SJSA1 (cell line): ENCODE measurements at regions not wholly inside any gene's neighbourhood (a gene's known extent, or its start where the extent isn't known, plus 50 kb on each side); places are given as distances from the start of the nearest gene placed in this dataset.

Source experiments
- DNase-seq, 2 experiments: peaks; one replicate each; pipeline ENCODE4 v3.0.0-alpha.2; 2015 to 2020; ENCODE audit warnings: low spot score in 2 of 2, low read depth in 1 of 2
- H3K27ac ChIP-seq: fragments of 250-450 bp; sonication (Bioruptor Pico); 2 replicates; pipeline ENCODE4 v1.5.1; 2020; ENCODE audit warnings: mild to moderate bottlenecking, moderate library complexity
- H3K27me3 ChIP-seq: fragments of 250-450 bp; sonication (Bioruptor Pico); replicated peaks from 2 replicates; pipeline ENCODE4 v1.5.1; 2020; ENCODE audit warnings: mild to moderate bottlenecking, moderate library complexity
- H3K36me3 ChIP-seq: fragments of 250-450 bp; sonication (Bioruptor Pico); 2 replicates; pipeline ENCODE4 v1.5.1; 2020; ENCODE audit warnings: mild to moderate bottlenecking
- H3K4me1 ChIP-seq: fragments of 250-450 bp; sonication (Bioruptor Pico); replicated peaks from 2 replicates; pipeline ENCODE4 v1.6.1; 2021; ENCODE audit warnings: mild to moderate bottlenecking
- H3K4me3 ChIP-seq: fragments of 250-450 bp; sonication (Bioruptor Pico); 2 replicates; pipeline ENCODE4 v1.5.1; 2020; ENCODE audit warnings: mild to moderate bottlenecking
- H3K9me3 ChIP-seq: fragments of 250-450 bp; sonication (Bioruptor Pico); replicated peaks from 2 replicates; pipeline ENCODE4 v1.5.1; 2020; ENCODE audit warnings: mild to moderate bottlenecking

- no peak overlapping the region for H3K4me3 ChIP-seq
- no peaks in the 10 kb centered on the region for H3K36me3 ChIP-seq
- H3K27me3 ChIP-seq, result no peaks in the 10 kb centered on the region
- H3K27ac ChIP-seq, result no peak overlapping the region
- H3K9me3 ChIP-seq, result no peaks in the 10 kb centered on the region
- peaks cover 30% of the 10 kb centered on the region for H3K4me1 ChIP-seq
- no peak for DNase-seq
Observed at GRCh38 chr7:25431956-25432450, 203.7 kb upstream of the NPVF start.

GRCh38 chr7:25432807-25433206 lies 204.5 kb upstream of the NPVF start:
- no peaks in the 10 kb centered on the region for H3K27me3 ChIP-seq
- H3K27ac ChIP-seq, result no peak overlapping the region
- DNase-seq, result no peak
- no peaks in the 10 kb centered on the region for H3K9me3 ChIP-seq
- H3K4me3 ChIP-seq, result no peak overlapping the region
- H3K4me1 ChIP-seq, result peaks cover 30% of the 10 kb centered on the region
- H3K36me3 ChIP-seq, result no peaks in the 10 kb centered on the region

- Histone ChIP-seq H3K4me1 (no peaks in the 10 kb centered on the region), H3K4me3 (no peak overlapping the region), H3K9me3 (0 out of 2 replicates have a peak, but pooled peaks cover 1% of the 10 kb centered on the region), H3K27me3 (no peaks in the 10 kb centered on the region), H3K36me3 (no peaks in the 10 kb centered on the region), H3K27ac (no peak overlapping the region)
- no peak for DNase-seq
Observed at GRCh38 chr7:25436413-25436812, 208.1 kb upstream of the NPVF start.

GRCh38 chr7:25437308-25437707 lies 209.0 kb upstream of the NPVF start:
- H3K27ac ChIP-seq, result no peak overlapping the region
- no peaks in the 10 kb centered on the region for H3K36me3 ChIP-seq
- DNase-seq, result no peak
- no peaks in the 10 kb centered on the region for H3K27me3 ChIP-seq
- no peaks in the 10 kb centered on the region for H3K4me1 ChIP-seq
- H3K4me3 ChIP-seq, result no peak overlapping the region
- 0 out of 2 replicates have a peak, but pooled peaks cover 2% of the 10 kb centered on the region for H3K9me3 ChIP-seq

GRCh38 chr7:25444991-25445390 lies 216.7 kb upstream of the NPVF start:
- no peaks in the 10 kb centered on the region for H3K4me1 ChIP-seq
- no peak overlapping the region for H3K27ac ChIP-seq
- H3K4me3 ChIP-seq, result no peak overlapping the region
- H3K9me3 ChIP-seq, result 0 out of 2 replicates have a peak, but pooled peaks cover 2% of the 10 kb centered on the region
- no peaks in the 10 kb centered on the region for H3K36me3 ChIP-seq
- DNase-seq, result no peak
- H3K27me3 ChIP-seq, result no peaks in the 10 kb centered on the region

- Histone ChIP-seq H3K36me3 (no peaks in the 10 kb centered on the region), H3K27me3 (no peaks in the 10 kb centered on the region), H3K27ac (no peak overlapping the region), H3K9me3 (no peaks in the 10 kb centered on the region), H3K4me3 (no peak overlapping the region), H3K4me1 (no peaks in the 10 kb centered on the region)
- DNase-seq, result no peak
Observed at GRCh38 chr7:25448301-25448700, 220.0 kb upstream of the NPVF start.

GRCh38 chr7:25454020-25454419 lies 225.7 kb upstream of the NPVF start:
- no peak for DNase-seq
- no peaks in the 10 kb centered on the region for H3K4me1 ChIP-seq
- no peaks in the 10 kb centered on the region for H3K27me3 ChIP-seq
- no peak overlapping the region for H3K4me3 ChIP-seq
- H3K36me3 ChIP-seq, result no peaks in the 10 kb centered on the region
- H3K9me3 ChIP-seq, result no peaks in the 10 kb centered on the region
- H3K27ac ChIP-seq, result no peak overlapping the region

GRCh38 chr7:25454562-25455041 lies 226.3 kb upstream of the NPVF start:
- Histone ChIP-seq H3K27ac (no peak overlapping the region), H3K27me3 (no peaks in the 10 kb centered on the region), H3K9me3 (no peaks in the 10 kb centered on the region), H3K36me3 (no peaks in the 10 kb centered on the region), H3K4me3 (no peak overlapping the region), H3K4me1 (no peaks in the 10 kb centered on the region)
- no peak for DNase-seq

- H3K4me3 ChIP-seq, result no peak overlapping the region
- H3K27me3 ChIP-seq, result no peaks in the 10 kb centered on the region; the same call in 1 of the 2 replicates
- H3K4me1 ChIP-seq, result no peaks in the 10 kb centered on the region
- H3K36me3 ChIP-seq, result no peaks in the 10 kb centered on the region
- H3K27ac ChIP-seq, result no peak overlapping the region
- no peaks in the 10 kb centered on the region for H3K9me3 ChIP-seq
- DNase-seq, result no peak
Observed at GRCh38 chr7:25455683-25456251, 227.5 kb upstream of the NPVF start.

GRCh38 chr7:25456467-25457171 lies 228.3 kb upstream of the NPVF start:
- Histone ChIP-seq H3K4me1 (no peaks in the 10 kb centered on the region), H3K27me3 (no peaks in the 10 kb centered on the region; the same call in 1 of the 2 replicates), H3K27ac (no peak overlapping the region), H3K4me3 (no peak overlapping the region), H3K9me3 (no peaks in the 10 kb centered on the region), H3K36me3 (no peaks in the 10 kb centered on the region)
- DNase-seq, result peak in 1 of 2 experiments; percentile 4

- Histone ChIP-seq H3K27me3 (no peaks in the 10 kb centered on the region; the same call in 1 of the 2 replicates), H3K36me3 (no peaks in the 10 kb centered on the region), H3K4me3 (no peak overlapping the region), H3K4me1 (no peaks in the 10 kb centered on the region), H3K9me3 (no peaks in the 10 kb centered on the region), H3K27ac (no peak overlapping the region)
- no peak for DNase-seq
Observed at GRCh38 chr7:25459057-25459456, 230.8 kb upstream of the NPVF start.

GRCh38 chr7:25460433-25460832 lies 232.1 kb upstream of the NPVF start:
- no peak overlapping the region for H3K27ac ChIP-seq
- H3K4me1 ChIP-seq, result no peaks in the 10 kb centered on the region
- H3K9me3 ChIP-seq, result no peaks in the 10 kb centered on the region
- no peaks in the 10 kb centered on the region; the same call in 1 of the 2 replicates for H3K27me3 ChIP-seq
- DNase-seq, result no peak
- H3K36me3 ChIP-seq, result no peaks in the 10 kb centered on the region
- H3K4me3 ChIP-seq, result no peak overlapping the region

GRCh38 chr7:25469669-25470068 lies 241.4 kb upstream of the NPVF start:
- no peak overlapping the region for H3K27ac ChIP-seq
- H3K9me3 ChIP-seq, result no peaks in the 10 kb centered on the region
- no peaks in the 10 kb centered on the region for H3K27me3 ChIP-seq
- no peak overlapping the region for H3K4me3 ChIP-seq
- DNase-seq, result no peak
- no peaks in the 10 kb centered on the region for H3K36me3 ChIP-seq
- no peaks in the 10 kb centered on the region for H3K4me1 ChIP-seq

- Histone ChIP-seq H3K27me3 (no peaks in the 10 kb centered on the region), H3K27ac (no peak overlapping the region), H3K4me3 (no peak overlapping the region), H3K4me1 (no peaks in the 10 kb centered on the region), H3K36me3 (no peaks in the 10 kb centered on the region), H3K9me3 (no peaks in the 10 kb centered on the region)
- no peak for DNase-seq
Observed at GRCh38 chr7:25476863-25477499, 248.7 kb upstream of the NPVF start.
